ENCODE measurements at regions not wholly inside any gene's neighbourhood (a gene's known extent, or its start where the extent isn't known, plus 50 kb on each side); places are given as distances from the start of the nearest gene placed in this dataset.

GRCh38 chr6:142534076-142534475 lies 232.3 kb downstream of the ADGRG6 start:
- Histone ChIP-seq H3K27ac (no peak overlapping the region), H3K4me1 (no peaks in the 10 kb centered on the region), H3K9me3 (no peaks in the 10 kb centered on the region), H3K4me3 (no peak overlapping the region), H3K36me3 (no peaks in the 10 kb centered on the region), H3K27me3 (no peaks in the 10 kb centered on the region)
- intact Hi-C loops (cut with DNase I) = no loop called here
- DNase-seq (ENCODE audit: extremely low spot score in 2 of 2) = no peak
- TF ChIP-seq CTCF (IDR thresholded peaks at IDR 0.05) (no peak), POLR2AphosphoS5 (IDR thresholded peaks at IDR 0.05; ENCODE audit: insufficient read depth in 1 of 2, low read depth in 1 of 2) (no peak), POLR2A (IDR thresholded peaks at IDR 0.05) (no peak)

DNA sequence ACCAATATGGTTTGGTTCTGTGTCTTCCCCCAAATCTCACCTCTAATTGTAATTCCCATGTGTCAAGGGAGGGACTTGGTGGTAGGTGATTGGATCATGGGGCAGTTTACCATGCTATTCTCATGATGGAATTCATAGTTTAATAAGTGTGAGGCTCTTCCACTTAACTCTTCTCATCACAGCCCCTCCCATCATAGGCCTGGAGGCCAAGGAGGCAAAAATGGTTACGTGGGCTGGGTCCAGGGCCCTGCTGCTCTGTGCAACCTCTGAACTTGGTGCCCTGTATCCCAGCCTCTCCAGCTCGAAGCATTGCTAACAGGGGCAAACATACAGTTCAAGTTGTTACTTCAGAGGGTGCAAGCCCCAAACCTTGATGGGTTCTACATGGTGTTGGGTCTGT lies 232.7 kb downstream of the ADGRG6 start:
- no peak overlapping the region for H3K4me3 ChIP-seq
- H3K27me3 ChIP-seq = no peaks in the 10 kb centered on the region
- TF ChIP-seq POLR2AphosphoS5 (IDR thresholded peaks at IDR 0.05; ENCODE audit: insufficient read depth in 1 of 2, low read depth in 1 of 2) (no peak), CTCF (IDR thresholded peaks at IDR 0.05) (no peak), POLR2A (IDR thresholded peaks at IDR 0.05) (no peak)
- intact Hi-C loops (cut with DNase I) = no loop called here
- no peak overlapping the region for H3K27ac ChIP-seq
- no peaks in the 10 kb centered on the region for H3K4me1 ChIP-seq
- H3K9me3 ChIP-seq = no peaks in the 10 kb centered on the region
- DNase-seq (ENCODE audit: extremely low spot score in 2 of 2) = no peak
- no peaks in the 10 kb centered on the region for H3K36me3 ChIP-seq

GRCh38 chr6:142537612-142538478 lies 236.0 kb downstream of the ADGRG6 start:
- H3K4me3 ChIP-seq = no peak overlapping the region
- DNase-seq (ENCODE audit: extremely low spot score in 2 of 2) = no peak
- no peak overlapping the region for H3K27ac ChIP-seq
- no peaks in the 10 kb centered on the region for H3K9me3 ChIP-seq
- peaks cover 8% of the 10 kb centered on the region for H3K4me1 ChIP-seq
- no peaks in the 10 kb centered on the region for H3K27me3 ChIP-seq
- no peaks in the 10 kb centered on the region for H3K36me3 ChIP-seq
- no peak for TF ChIP-seq CTCF (IDR thresholded peaks at IDR 0.05)
- TF ChIP-seq POLR2AphosphoS5 (IDR thresholded peaks at IDR 0.05; ENCODE audit: insufficient read depth in 1 of 2, low read depth in 1 of 2) = no peak
- TF ChIP-seq POLR2A (IDR thresholded peaks at IDR 0.05) = no peak
- intact Hi-C loops (cut with DNase I) = no loop called here

DNA sequence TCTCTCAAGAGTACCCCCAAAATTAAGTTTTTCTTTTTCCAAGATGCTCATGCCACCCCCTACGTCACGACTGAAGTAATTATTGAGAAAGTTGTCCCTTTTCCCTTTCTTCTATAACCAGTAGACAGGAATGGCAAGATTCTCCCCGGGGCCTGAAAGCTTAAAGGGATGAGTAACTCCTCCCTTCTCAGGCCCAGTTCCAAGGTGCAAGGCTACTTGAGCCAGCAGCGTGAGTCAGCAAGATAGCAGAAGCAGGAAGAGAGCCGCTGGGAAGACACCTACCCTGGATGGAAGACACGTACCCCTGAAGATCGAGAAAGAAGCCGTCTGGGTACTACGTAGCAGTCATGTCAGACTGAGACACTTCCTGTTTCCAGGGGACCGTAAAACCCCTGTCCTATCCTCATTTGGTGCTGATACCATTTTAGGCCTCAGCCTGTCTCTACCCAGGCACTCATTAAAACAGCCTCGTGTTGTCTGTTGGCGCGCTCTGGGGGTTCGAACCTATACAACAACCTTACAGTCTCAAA lies 241.0 kb downstream of the ADGRG6 start:
- no peak for DNase-seq (ENCODE audit: extremely low spot score in 2 of 2)
- Histone ChIP-seq H3K36me3 (no peaks in the 10 kb centered on the region), H3K4me3 (no peak overlapping the region), H3K4me1 (peaks cover 21% of the 10 kb centered on the region), H3K27ac (peak overlapping the region; percentile 27), H3K9me3 (no peaks in the 10 kb centered on the region), H3K27me3 (no peaks in the 10 kb centered on the region)
- intact Hi-C loops (cut with DNase I) = no loop called here
- TF ChIP-seq POLR2A (IDR thresholded peaks at IDR 0.05) (no peak), POLR2AphosphoS5 (IDR thresholded peaks at IDR 0.05; ENCODE audit: insufficient read depth in 1 of 2, low read depth in 1 of 2) (peak in 1 of 2 donors; percentile 33), CTCF (IDR thresholded peaks at IDR 0.05) (no peak)

DNA sequence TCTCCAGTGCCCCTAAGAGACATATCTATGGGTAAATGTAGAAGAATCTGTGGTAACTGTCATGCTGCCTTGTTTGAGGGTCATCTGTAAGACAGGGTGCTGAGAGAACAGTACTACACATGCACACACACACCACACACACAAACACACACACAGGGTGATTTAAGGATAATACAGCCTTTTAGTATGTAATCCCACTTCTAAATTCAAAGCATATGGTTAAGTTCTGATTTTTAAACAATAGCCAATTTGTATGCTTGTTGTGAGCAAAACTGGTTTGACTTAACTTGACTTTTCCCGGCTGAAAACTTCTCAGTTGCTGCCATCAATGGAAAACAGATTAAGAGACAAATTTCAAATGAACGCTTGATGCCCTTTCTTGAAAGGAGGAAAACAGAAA lies 241.8 kb downstream of the ADGRG6 start:
- no peak for DNase-seq (ENCODE audit: extremely low spot score in 2 of 2)
- H3K4me1 ChIP-seq = peaks cover 21% of the 10 kb centered on the region
- H3K27ac ChIP-seq = no peak overlapping the region
- H3K4me3 ChIP-seq = no peak overlapping the region
- H3K27me3 ChIP-seq = no peaks in the 10 kb centered on the region
- H3K9me3 ChIP-seq = no peaks in the 10 kb centered on the region
- intact Hi-C loops (cut with DNase I) = no loop called here
- no peaks in the 10 kb centered on the region for H3K36me3 ChIP-seq
- TF ChIP-seq POLR2AphosphoS5 (IDR thresholded peaks at IDR 0.05; ENCODE audit: insufficient read depth in 1 of 2, low read depth in 1 of 2) (no peak), POLR2A (IDR thresholded peaks at IDR 0.05) (no peak), CTCF (IDR thresholded peaks at IDR 0.05) (no peak)
